Endothelial cell of umbilical vein (primary cell): ENCODE measurements at regions not wholly inside any gene's neighbourhood (a gene's known extent, or its start where the extent isn't known, plus 50 kb on each side); places are given as distances from the start of the nearest gene placed in this dataset.

Experiments
- BruUV-seq: library from RNA; stranded (reverse); fragments of 400-500 nt; replicated peaks from 2 replicates; lab custom pipeline; 2021; lab: Mats Ljungman, UMichigan
- CTCF ChIA-PET: fragments of 300-600, 350-600 bp; sonication (Branson Sonifier 250); formaldehyde crosslinking; loops from one replicate; lab custom pipeline; 2021; ENCODE audit warnings: antibody characterized with exemption, inconsistent platforms; lab: Charles Lee
- POLR2A ChIA-PET: fragments of 300-600, 350-600 bp; sonication (Branson Sonifier 250); formaldehyde crosslinking; loops from one replicate; lab custom pipeline; 2021; ENCODE audit warnings: antibody characterized with exemption, inconsistent platforms; lab: Charles Lee
- DNase-seq: peaks from one replicate; pipeline ENCODE4 v3.0.0-alpha.2; 2011; ENCODE audit warnings: low read depth, low spot score
- FAIRE-seq: peaks from 2 replicates; lab custom pipeline; 2011; peaks lifted over from hg19 to GRCh38; lab: Jason Lieb, UNC
- H2AFZ ChIP-seq: 2 replicates; pipeline ENCODE4 v1.6.0; 2012; ENCODE audit warnings: low read depth, low read length, control low read depth, inconsistent platforms
- H3K27ac ChIP-seq: 2 replicates; pipeline ENCODE4 v1.5.1; 2011; ENCODE audit warnings: low read depth, mild to moderate bottlenecking, control low read depth, low read length, moderate library complexity; ENCODE audit not compliant: insufficient read depth
- H3K27me3 ChIP-seq, 2 experiments: 2 replicates each; pipeline versions ENCODE4 v1.6.0 to v1.6.1; 2011; ENCODE audit warnings: low read length in 2 of 2, mixed read lengths in 1 of 2; ENCODE audit not compliant: control insufficient read depth in 2 of 2, insufficient read depth in 2 of 2
- H3K36me3 ChIP-seq, 2 experiments: 2 replicates in 1 of 2; 3 replicates in 1 of 2; pipeline ENCODE4 v1.5.1; 2011; ENCODE audit warnings: low read length in 2 of 2, mild to moderate bottlenecking in 1 of 2, moderate library complexity in 1 of 2; ENCODE audit not compliant: control insufficient read depth in 2 of 2, insufficient read depth in 2 of 2; ENCODE audit errors: extremely low read depth in 1 of 2
- H3K4me1 ChIP-seq: 3 replicates; pipeline ENCODE4 v1.5.1; 2011; ENCODE audit warnings: mild to moderate bottlenecking, low read length; ENCODE audit not compliant: control insufficient read depth, insufficient read depth; ENCODE audit errors: extremely low read depth
- H3K4me2 ChIP-seq: 2 replicates; pipeline ENCODE4 v1.6.1; 2011; ENCODE audit warnings: low read length, control low read depth, mixed read lengths; ENCODE audit not compliant: insufficient read depth
- H3K4me3 ChIP-seq, 3 experiments: fragments of 200-600 bp in 1 of 3; sonication (generic), shearing (Covaris generic) in 1 of 3; replicated peaks in 1 of 3; 2 replicates each; pipeline ENCODE4 v1.5.1; 2011 to 2016; ENCODE audit warnings: control low read depth in 3 of 3, low read length in 3 of 3, mild to moderate bottlenecking in 2 of 3, inconsistent platforms in 1 of 3, low read depth in 1 of 3, moderate library complexity in 1 of 3; ENCODE audit not compliant: insufficient read depth in 1 of 3
- H3K79me2 ChIP-seq: 2 replicates; pipeline ENCODE4 v1.6.0; 2012; ENCODE audit warnings: low read length, inconsistent platforms; ENCODE audit not compliant: control insufficient read depth, insufficient read depth
- H3K9ac ChIP-seq: replicated peaks from 2 replicates; pipeline ENCODE3; 2011; ENCODE audit warnings: low read length, control low read depth; ENCODE audit not compliant: insufficient read depth; ENCODE audit errors: extremely low read depth
- H3K9me1 ChIP-seq: replicated peaks from 3 replicates; pipeline ENCODE4 v1.6.0; 2011; ENCODE audit warnings: mild to moderate bottlenecking, low read length; ENCODE audit not compliant: control insufficient read depth, insufficient read depth; ENCODE audit errors: extremely low read depth
- H3K9me3 ChIP-seq: replicated peaks from 2 replicates; pipeline ENCODE4 v1.5.1; 2012; ENCODE audit warnings: low read length, inconsistent platforms; ENCODE audit not compliant: control insufficient read depth, insufficient read depth
- H4K20me1 ChIP-seq: replicated peaks from 2 replicates; pipeline ENCODE3; 2011; ENCODE audit warnings: mild to moderate bottlenecking, low read length; ENCODE audit not compliant: control insufficient read depth, insufficient read depth; ENCODE audit errors: extremely low read depth
- EZH2 ChIP-seq: IDR thresholded peaks from 2 replicates; pipeline ENCODE4 v1.6.1; 2012; ENCODE audit warnings: borderline replicate concordance, low read depth, mild to moderate bottlenecking, moderate library complexity, low read length, inconsistent platforms; ENCODE audit not compliant: severe bottlenecking
- FOS ChIP-seq: IDR thresholded peaks from 2 replicates; pipeline ENCODE4 v1.6.1; 2011; ENCODE audit warnings: mild to moderate bottlenecking, low read length, moderate library complexity, borderline replicate concordance; ENCODE audit not compliant: insufficient read depth
- GATA2 ChIP-seq: IDR thresholded peaks from 2 replicates; pipeline ENCODE4 v1.7.0; 2011; ENCODE audit warnings: low read depth, mild to moderate bottlenecking, moderate library complexity, mixed read lengths, low read length; ENCODE audit not compliant: insufficient read length, insufficient read depth
- JUN ChIP-seq: IDR thresholded peaks from 2 replicates; pipeline ENCODE4 v1.6.1; 2011; ENCODE audit warnings: borderline replicate concordance, low read depth; ENCODE audit not compliant: insufficient read length, insufficient read depth
- MYC ChIP-seq: IDR thresholded peaks from one replicate; pipeline ENCODE4 v1.6.1; 2011; ENCODE audit warnings: mild to moderate bottlenecking, low read depth, low read length
- POLR2A ChIP-seq: IDR thresholded peaks from 2 replicates; pipeline ENCODE4 v1.6.1; 2012; ENCODE audit warnings: low read depth, mild to moderate bottlenecking, control low read depth, low read length
- POLR2AphosphoS5 ChIP-seq: IDR thresholded peaks from 2 replicates; pipeline ENCODE4 v1.6.1; 2012; ENCODE audit warnings: low read depth, mild to moderate bottlenecking, control low read depth, low read length, moderate library complexity; ENCODE audit not compliant: insufficient read depth
- dilution Hi-C: fragments of 300-500 bp; cut with MboI; formaldehyde crosslinking; loops from one replicate; pipeline ENCODE4 v1.15.0; 2019; ENCODE audit warnings: low sequenced_read_pairs; ENCODE audit not compliant: extremely low pct_ligation_motif_present
- intact Hi-C: fragments of 100-400 bp; cut with micrococcal nuclease; formaldehyde crosslinking; loops from one replicate; pipeline ENCODE4 v1.10.0; 2022
- TF ChIP-seq, protein P1 (sequence below), 2 donors: IDR thresholded peaks; 1 replicate in 1 of 2; 2 replicates in 1 of 2; pipeline ENCODE4 v1.5.1; 2011; ENCODE audit warnings: low read length in 2 of 2, mild to moderate bottlenecking in 2 of 2, moderate library complexity in 2 of 2, control low read depth in 1 of 2, inconsistent platforms in 1 of 2, low read depth in 1 of 2; ENCODE audit not compliant: insufficient read depth in 1 of 2; ENCODE audit errors: extremely low read depth in 1 of 2
- TF ChIP-seq, protein P2 (sequence below): IDR thresholded peaks from 2 replicates; pipeline ENCODE4 v1.6.1; 2011; ENCODE audit not compliant: insufficient read depth, insufficient read length

DNA sequence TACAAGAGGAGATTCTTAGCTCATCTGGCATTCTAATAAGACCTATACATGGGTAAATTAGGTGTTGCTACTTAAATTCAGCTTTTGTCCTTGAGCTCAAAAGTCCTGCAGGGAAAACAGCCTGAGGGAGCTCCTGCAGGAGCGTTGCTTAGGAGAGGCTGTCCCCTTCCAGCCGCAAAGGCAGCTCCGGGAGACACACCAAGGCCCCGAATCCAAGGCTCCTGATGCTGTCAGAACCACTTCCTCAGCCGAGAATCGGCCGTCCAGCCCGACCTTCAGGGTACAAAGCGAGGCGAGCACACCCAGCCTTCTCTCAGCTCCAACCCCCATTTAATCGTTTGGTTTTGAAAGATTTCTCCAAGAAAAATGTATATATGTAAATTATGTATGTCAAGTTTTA, 87.0 kb downstream of the DACT2 start:
- POLR2A ChIA-PET = no interaction called here

DNA sequence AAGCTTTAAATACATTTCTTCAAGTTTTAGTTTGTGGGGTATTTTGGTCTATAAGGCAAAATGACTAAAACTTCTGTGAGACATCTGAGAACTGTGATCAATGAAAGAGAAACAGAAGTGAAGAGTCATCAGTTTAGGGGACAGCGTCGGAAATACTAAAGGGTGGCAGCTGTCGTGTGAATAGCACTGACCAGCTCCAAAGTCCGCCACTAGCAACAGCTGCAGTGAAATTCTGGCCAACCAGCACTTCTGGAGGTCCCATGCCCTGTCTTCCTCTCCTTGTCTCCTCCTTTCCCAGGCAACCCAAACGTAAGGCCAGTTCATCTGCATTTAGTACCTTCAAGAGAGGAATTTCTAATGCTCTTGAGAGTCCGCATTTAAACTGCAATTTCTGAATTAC, 87.5 kb downstream of the DACT2 start:
- dilution Hi-C loops (no loop called here), intact Hi-C loops (no loop called here)
- no peak for FAIRE-seq
- H3K4me2 ChIP-seq = no peak overlapping the region
- no peaks in the 10 kb centered on the region for H3K79me2 ChIP-seq
- POLR2A ChIA-PET = no interaction called here
- CTCF ChIA-PET = no interaction called here
- no peaks in the 10 kb centered on the region for H3K4me1 ChIP-seq
- no peak for DNase-seq
- no TSS peak for BruUV-seq
- H3K27me3 ChIP-seq = no peaks in the 10 kb centered on the region
- no peaks in the 10 kb centered on the region for H3K36me3 ChIP-seq
- no peaks in the 10 kb centered on the region for H3K9me3 ChIP-seq
- H4K20me1 ChIP-seq = no peaks in the 10 kb centered on the region
- H3K4me3 ChIP-seq = no peak overlapping the region
- no peak overlapping the region for H3K9ac ChIP-seq
- no peak overlapping the region for H2AFZ ChIP-seq
- no peak for TF ChIP-seq EZH2
- TF ChIP-seq, protein P1, sequence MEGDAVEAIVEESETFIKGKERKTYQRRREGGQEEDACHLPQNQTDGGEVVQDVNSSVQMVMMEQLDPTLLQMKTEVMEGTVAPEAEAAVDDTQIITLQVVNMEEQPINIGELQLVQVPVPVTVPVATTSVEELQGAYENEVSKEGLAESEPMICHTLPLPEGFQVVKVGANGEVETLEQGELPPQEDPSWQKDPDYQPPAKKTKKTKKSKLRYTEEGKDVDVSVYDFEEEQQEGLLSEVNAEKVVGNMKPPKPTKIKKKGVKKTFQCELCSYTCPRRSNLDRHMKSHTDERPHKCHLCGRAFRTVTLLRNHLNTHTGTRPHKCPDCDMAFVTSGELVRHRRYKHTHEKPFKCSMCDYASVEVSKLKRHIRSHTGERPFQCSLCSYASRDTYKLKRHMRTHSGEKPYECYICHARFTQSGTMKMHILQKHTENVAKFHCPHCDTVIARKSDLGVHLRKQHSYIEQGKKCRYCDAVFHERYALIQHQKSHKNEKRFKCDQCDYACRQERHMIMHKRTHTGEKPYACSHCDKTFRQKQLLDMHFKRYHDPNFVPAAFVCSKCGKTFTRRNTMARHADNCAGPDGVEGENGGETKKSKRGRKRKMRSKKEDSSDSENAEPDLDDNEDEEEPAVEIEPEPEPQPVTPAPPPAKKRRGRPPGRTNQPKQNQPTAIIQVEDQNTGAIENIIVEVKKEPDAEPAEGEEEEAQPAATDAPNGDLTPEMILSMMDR (IDR thresholded peaks at IDR 0.05; ENCODE audit: extremely low read depth in 1 of 2, insufficient read depth in 1 of 2, low read depth in 1 of 2, low read length in 2 of 2) = no peak
- no peak for TF ChIP-seq MYC
- TF ChIP-seq POLR2A = no peak
- no peak for TF ChIP-seq POLR2AphosphoS5
- no peak for TF ChIP-seq FOS
- TF ChIP-seq, protein P2, sequence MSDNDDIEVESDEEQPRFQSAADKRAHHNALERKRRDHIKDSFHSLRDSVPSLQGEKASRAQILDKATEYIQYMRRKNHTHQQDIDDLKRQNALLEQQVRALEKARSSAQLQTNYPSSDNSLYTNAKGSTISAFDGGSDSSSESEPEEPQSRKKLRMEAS = no peak
- TF ChIP-seq GATA2 = no peak
- TF ChIP-seq JUN = no peak
- H3K9me1 ChIP-seq = no peaks in the 10 kb centered on the region
- H3K27ac ChIP-seq = no peak overlapping the region

More for the DNA sequence above, 87.0 kb downstream of the DACT2 start:
- Histone ChIP-seq H3K36me3 (no peaks in the 10 kb centered on the region), H3K4me3 (no peak overlapping the region), H3K27me3 (no peaks in the 10 kb centered on the region), H3K4me1 (no peaks in the 10 kb centered on the region), H3K9ac (no peak overlapping the region), H3K4me2 (no peak overlapping the region), H3K9me3 (no peaks in the 10 kb centered on the region), H3K79me2 (no peaks in the 10 kb centered on the region), H3K27ac (no peak overlapping the region), H2AFZ (no peak overlapping the region), H4K20me1 (no peaks in the 10 kb centered on the region), H3K9me1 (no peaks in the 10 kb centered on the region)
- DNase-seq (no peak), FAIRE-seq (no peak)
- dilution Hi-C loops = no loop called here
- TF ChIP-seq GATA2 (no peak), POLR2AphosphoS5 (no peak), FOS (no peak), EZH2 (no peak)
- TF ChIP-seq, protein P2 = no peak
- TF ChIP-seq, protein P1 (IDR thresholded peaks at IDR 0.05; ENCODE audit: extremely low read depth in 1 of 2, insufficient read depth in 1 of 2, low read depth in 1 of 2, low read length in 2 of 2) = no peak
- intact Hi-C loops = no loop called here
- BruUV-seq = no TSS peak
- CTCF ChIA-PET = no interaction called here
